Prostate gland (tissue), 2 donors: ENCODE measurements at regions not wholly inside any gene's neighbourhood (a gene's known extent, or its start where the extent isn't known, plus 50 kb on each side); places are given as distances from the start of the nearest gene placed in this dataset.

ENCODE experiments used
- POLR2A ChIP-seq: fragments of 450-650 bp; IDR thresholded peaks from one replicate; pipeline ENCODE4 v1.6.1; 2016; ENCODE audit warnings: antibody characterized with exemption, mild to moderate bottlenecking
- TF ChIP-seq, protein P1 (sequence below), 4 experiments: fragments of 200-600 bp in 2 of 4; fragments of 450-650 bp in 2 of 4; sonication (generic) in 2 of 4; IDR thresholded peaks; 1 replicate in 3 of 4; 2 replicates in 1 of 4; pipeline ENCODE4 v1.5.1; 2016 to 2019; ENCODE audit warnings: antibody characterized with exemption in 4 of 4, mild to moderate bottlenecking in 2 of 4, moderate library complexity in 2 of 4

DNA sequence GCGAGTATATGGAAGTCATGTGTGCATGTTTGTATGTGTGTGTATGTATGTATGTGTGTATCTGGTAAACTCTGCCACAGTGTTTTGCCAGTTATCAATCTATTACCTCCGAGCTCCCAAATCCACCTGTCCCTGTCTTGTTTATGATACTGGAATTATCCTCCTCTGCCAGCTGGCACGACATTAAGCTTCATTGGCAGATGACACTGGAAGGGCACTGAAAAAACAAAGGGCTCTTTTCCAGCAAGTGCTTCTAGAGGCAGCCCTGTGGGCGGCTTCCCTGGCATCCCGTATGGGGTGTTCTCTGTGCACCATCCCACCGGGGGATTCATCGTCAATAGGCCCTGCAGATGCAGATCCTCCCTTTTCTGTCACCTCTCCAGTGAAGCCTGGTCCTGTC, 221.5 kb downstream of the MSX2 start:
- TF ChIP-seq, protein P1, sequence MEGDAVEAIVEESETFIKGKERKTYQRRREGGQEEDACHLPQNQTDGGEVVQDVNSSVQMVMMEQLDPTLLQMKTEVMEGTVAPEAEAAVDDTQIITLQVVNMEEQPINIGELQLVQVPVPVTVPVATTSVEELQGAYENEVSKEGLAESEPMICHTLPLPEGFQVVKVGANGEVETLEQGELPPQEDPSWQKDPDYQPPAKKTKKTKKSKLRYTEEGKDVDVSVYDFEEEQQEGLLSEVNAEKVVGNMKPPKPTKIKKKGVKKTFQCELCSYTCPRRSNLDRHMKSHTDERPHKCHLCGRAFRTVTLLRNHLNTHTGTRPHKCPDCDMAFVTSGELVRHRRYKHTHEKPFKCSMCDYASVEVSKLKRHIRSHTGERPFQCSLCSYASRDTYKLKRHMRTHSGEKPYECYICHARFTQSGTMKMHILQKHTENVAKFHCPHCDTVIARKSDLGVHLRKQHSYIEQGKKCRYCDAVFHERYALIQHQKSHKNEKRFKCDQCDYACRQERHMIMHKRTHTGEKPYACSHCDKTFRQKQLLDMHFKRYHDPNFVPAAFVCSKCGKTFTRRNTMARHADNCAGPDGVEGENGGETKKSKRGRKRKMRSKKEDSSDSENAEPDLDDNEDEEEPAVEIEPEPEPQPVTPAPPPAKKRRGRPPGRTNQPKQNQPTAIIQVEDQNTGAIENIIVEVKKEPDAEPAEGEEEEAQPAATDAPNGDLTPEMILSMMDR (IDR thresholded peaks at IDR 0.05): no peak
- TF ChIP-seq POLR2A: no peak
